Left forelimb (tissue), 1 donor: ENCODE measurements at regions not wholly inside any gene's neighbourhood (a gene's known extent, or its start where the extent isn't known, plus 50 kb on each side); places are given as distances from the start of the nearest gene placed in this dataset.
"Not testable (repeated sequence)": the region's sequence is repeated elsewhere in the genome, so short reads cannot be mapped to it uniquely, and the experiment has no call there.

Source experiments
- DNase-seq: peaks from one replicate; pipeline ENCODE4 v3.0.0-alpha.2; 2018; ENCODE audit warnings: low spot score

- no peak for DNase-seq
These were observed 119.3 kb upstream of the CACNA2D1 start for GRCh38 chr7:82562716-82563404.

GRCh38 chr7:82559193-82559805 is 115.7 kb upstream of the CACNA2D1 start:
- no peak for DNase-seq

GRCh38 chr7:82549616-82550285 is 106.2 kb upstream of the CACNA2D1 start:
- DNase-seq, result no peak

GRCh38 chr7:82548141-82548688 is 104.6 kb upstream of the CACNA2D1 start:
- DNase-seq, result no peak

- DNase-seq, result no peak
These were observed 99.1 kb upstream of the CACNA2D1 start for GRCh38 chr7:82542665-82543064.

- DNase-seq, result no peak
These were observed 96.4 kb upstream of the CACNA2D1 start for GRCh38 chr7:82539969-82540368.

- no peak for DNase-seq
These were observed 91.1 kb upstream of the CACNA2D1 start for GRCh38 chr7:82534684-82535083.

GRCh38 chr7:82530361-82530760 is 86.8 kb upstream of the CACNA2D1 start:
- DNase-seq, result no peak

- no peak for DNase-seq
These were observed 85.2 kb upstream of the CACNA2D1 start for GRCh38 chr7:82528577-82529310.

- DNase-seq, result no peak
These were observed 84.3 kb upstream of the CACNA2D1 start for GRCh38 chr7:82527851-82528250.

- DNase-seq, result no peak
These were observed 78.4 kb upstream of the CACNA2D1 start for GRCh38 chr7:82521906-82522445.

GRCh38 chr7:82517050-82517449 is 73.5 kb upstream of the CACNA2D1 start:
- DNase-seq, result no peak

- no peak for DNase-seq
These were observed 68.0 kb upstream of the CACNA2D1 start for GRCh38 chr7:82511542-82511941.

GRCh38 chr7:82507976-82508677 is 64.5 kb upstream of the CACNA2D1 start:
- DNase-seq, result no peak

- DNase-seq, result no peak
These were observed 63.9 kb upstream of the CACNA2D1 start for GRCh38 chr7:82507365-82507975.

GRCh38 chr7:82506702-82507101 is 63.1 kb upstream of the CACNA2D1 start:
- DNase-seq, result no peak

GRCh38 chr7:82506208-82506607 is 62.6 kb upstream of the CACNA2D1 start:
- DNase-seq, result no peak

- no peak for DNase-seq
These were observed 57.8 kb upstream of the CACNA2D1 start for GRCh38 chr7:82501346-82501745.

- DNase-seq, result not testable (repeated sequence)
These were observed 56.0 kb upstream of the CACNA2D1 start for GRCh38 chr7:82499546-82499945.

GRCh38 chr7:82494420-82494819 is 50.8 kb upstream of the CACNA2D1 start:
- DNase-seq, result no peak
